DMS 273 treated with DMSO at 0.1 percent for 48 hours (cell line): ENCODE measurements at regions not wholly inside any gene's neighbourhood (a gene's known extent, or its start where the extent isn't known, plus 50 kb on each side); places are given as distances from the start of the nearest gene placed in this dataset.
"Not testable (repeated sequence)": the region's sequence is repeated elsewhere in the genome, so short reads cannot be mapped to it uniquely, and the experiment has no call there.

ENCODE experiments used
- DNase-seq: peaks from one replicate; lab custom pipeline; 2025; lab: John Stamatoyannopoulos, UW

DNA sequence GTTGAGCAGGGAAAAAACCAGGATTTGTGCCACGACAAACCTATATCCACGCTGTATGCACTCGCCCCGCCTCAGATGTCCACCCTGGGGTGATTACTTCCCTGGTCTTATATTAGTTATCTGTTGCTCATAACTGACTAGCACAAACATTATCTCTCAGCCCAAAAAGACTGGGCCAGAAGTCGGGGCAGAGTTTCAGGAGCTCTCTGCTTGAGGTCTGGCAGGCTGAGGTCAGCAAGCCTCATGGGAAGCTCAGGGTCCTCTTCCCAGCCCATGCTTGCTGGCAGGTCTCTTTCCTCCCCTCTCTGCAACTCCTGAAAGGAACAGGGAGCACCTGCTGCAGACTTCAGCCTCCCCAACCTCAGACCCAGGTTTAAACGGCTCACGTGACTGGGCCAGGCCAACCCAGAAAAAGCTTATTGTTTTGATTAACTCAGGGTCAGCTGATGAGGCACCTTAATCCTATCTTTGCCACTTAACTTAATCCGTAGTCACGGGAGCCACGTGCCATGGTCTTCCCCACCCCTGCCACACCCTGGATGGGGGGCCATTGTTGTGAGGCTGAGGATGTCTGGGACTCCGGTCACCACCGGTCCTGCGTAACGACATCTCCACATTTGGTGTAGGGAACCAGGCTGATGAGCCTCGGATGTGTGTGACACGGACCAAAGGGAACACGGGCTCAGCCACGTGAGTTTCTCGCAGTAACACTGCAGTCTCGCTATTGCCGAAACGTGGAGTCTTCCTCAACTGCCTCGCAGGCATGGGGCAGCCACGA is 123.7 kb upstream of the IRX4 start:
- no peak for DNase-seq

DNA sequence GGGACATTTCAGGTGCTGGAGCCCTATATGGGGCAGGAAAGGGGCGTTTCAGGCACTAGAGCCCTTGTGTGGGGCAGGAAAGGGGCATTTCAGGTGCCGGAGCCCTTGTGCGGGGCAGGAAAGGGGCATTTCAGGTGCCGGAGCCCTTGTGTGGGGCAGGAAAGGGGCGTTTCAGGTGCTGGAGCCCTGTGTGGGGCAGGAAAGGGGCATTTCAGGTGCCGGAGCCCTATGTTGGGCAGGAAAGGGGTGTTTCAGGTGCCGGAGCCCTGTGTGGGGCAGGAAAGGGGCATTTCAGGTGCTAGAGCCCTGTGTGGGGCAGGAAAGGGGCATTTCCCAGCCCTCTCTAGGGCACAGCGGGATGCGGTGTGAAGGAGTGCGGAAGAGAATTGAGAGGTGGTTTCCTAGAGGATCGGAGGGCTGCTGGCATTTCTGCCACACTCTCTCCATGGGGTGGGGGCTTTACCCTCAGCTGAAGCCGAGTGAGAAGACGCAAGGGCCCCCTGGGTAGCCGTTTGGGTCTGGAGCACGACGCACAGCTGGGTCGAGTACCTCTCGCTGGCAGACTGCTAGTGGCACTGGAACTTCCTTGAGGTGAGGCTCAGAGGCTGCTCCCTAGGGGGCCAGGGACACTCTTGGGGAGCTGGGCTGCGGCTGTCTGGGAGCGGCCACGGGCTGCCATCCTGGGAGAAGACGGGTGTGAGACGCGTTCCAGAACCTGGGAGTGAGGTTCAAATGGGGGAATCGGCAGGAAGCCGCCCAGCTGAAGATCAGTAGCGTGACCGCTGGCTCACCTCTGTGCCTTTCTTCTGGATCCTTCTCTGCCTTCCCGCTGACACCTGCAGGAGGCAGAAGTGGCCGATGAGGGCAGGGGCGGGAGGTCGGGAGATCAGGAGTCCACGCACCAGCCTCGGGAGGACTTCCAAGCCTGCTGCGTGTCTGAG is 122.6 kb upstream of the IRX4 start:
- DNase-seq = no peak

DNA sequence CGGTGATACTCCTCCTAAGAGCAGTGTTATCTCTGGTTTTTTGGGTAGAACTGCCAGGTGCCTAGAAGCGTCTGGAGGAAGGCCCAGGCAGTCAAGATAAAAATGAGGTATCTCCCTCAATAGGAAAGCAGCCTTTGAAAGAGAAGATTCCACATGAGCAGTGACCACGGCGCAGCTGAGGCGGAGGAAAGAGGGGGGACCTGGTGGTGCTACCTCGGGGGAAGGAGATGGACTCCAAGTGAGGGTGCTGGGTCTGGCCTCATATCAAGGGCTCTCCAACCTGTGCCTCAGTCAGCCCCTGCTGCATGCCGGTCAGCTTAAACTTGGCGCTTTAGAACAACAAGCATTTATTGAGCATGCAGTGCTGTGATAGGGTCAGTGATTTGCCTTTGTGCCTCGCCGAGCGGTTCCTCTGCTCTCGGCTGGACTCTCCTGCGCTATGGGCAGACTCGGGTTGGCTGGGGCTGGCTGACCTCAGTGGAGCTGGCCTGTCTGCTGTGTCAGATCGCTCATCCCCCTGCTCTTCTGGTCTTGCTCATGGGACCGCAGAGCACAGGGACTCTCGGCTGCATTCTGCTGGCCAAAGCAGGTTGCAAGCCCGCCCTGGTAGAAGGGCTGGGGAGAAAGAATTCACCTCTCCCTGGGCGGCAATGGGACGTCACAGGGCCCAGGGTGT is 121.1 kb upstream of the IRX4 start:
- no peak for DNase-seq

DNA sequence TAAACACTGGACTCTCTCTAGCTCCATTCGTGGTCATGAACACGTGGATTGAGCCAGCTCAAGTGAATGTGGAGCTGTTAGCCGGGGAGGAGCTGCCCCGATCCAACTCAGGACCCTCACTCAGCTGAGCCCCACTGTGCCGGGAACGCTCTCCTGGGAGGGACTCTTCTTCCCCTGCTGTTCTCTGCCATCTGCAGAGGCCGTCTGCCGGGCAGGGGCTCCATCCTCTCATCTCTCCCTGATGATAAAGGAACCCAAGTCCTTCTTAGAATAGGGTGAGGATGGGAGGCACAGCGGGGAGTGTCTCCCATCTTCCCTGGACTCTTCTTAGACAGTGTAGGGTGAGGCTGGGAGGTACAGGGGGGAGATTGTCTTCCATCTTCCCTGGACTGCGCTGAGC is 120.5 kb upstream of the IRX4 start:
- no peak for DNase-seq

DNA sequence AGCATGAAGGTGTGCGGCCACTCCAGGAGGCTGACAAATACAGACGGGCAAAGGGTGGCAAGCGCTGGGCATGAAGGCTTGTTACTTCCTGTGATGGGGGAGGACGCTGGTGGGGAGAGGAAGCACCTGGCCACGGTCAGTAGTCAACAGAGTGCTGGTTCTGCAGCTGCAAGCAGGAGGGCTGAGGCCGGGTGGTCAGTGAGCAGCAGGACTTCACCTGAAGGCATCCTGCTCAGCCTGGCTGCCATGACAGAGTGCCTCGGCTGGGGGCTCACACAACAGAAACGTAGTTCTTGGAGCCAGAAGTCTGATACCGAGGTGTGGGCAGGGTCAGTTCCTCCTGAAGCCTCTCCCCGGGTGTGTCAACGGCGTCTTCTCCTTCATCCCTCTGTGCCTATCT is 118.6 kb upstream of the IRX4 start:
- DNase-seq = no peak

DNA sequence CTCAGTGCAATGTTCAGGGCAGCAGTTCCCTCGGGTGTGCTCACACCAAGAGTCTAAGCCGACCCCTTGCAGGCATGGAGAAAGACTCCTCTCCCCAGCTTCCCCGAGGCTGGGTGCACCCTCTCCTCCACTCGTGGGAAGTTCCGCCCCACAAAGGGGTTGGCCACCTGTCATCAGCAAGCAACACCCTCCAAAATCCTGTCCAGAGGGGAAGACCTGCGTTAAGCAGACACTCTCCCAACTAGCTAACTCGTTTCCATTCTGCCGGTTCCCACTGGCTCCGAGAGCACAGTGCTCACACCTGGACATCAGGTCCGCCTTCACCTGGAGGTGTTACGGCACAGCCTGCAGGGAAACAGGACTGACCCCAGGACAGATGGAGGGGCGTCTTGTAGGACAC is 117.9 kb upstream of the IRX4 start:
- DNase-seq = no peak

DNA sequence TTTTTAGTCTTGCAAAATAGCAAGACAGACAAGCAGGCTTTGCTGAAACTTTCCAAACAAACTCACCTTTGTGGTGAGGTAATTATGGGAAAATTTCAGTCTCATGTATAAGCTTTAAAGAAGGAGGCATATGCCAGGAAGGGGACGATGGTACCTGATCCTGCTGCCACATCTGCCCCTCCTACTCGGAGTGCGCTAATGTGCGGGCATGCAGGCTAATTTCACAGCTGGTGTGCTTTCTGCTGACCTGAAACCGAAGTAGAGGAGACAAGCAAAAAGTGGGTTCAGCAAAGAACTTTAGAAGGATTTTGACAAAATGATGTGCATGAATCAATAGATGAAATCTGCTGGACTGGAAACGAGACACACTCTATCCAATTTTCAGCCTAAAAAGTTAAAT is 117.1 kb upstream of the IRX4 start:
- DNase-seq = no peak

DNA sequence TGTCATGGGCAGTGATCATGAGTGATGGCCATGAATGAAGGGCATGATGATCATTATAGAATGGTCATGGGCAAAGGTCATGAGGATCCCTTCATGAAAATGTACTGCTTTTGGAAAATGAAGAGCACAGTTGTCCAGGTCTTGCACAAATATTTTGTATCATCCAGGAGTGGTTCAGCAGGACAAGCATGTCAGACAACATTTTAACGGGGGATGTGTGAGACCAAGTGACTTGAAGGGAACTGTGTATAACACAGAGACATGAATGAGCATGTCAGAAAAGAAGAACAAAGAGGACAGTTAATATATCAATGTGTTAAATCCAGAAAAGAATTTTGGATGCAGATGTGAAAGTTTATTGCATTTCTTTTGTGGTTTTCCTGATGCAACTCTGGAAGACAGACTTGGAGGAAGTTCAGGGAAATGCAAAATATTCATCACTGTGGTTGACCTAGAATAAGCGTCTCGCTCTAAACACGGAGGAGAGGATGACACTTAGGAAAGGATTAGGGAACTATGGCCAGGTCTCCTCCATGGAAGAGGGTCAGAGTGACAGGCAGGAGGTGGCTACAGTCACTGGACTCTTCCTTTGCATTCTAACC is 116.1 kb upstream of the IRX4 start:
- no peak for DNase-seq

DNA sequence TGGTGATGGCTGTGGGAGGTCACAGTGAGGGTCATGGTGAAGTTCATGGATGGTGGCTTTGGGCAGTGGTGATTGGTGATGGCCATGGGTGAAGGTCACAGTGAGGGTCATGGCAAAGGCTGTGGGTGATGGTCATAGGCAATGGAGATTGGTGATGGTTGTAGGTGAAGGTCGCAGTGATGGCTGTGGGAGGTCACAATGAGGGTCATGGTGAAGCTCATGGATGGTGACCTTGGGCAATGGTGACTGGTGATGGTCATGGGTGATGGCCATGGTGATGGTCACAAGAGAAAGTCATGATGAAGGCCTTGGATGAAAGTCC is 115.6 kb upstream of the IRX4 start:
- DNase-seq = no peak

DNA sequence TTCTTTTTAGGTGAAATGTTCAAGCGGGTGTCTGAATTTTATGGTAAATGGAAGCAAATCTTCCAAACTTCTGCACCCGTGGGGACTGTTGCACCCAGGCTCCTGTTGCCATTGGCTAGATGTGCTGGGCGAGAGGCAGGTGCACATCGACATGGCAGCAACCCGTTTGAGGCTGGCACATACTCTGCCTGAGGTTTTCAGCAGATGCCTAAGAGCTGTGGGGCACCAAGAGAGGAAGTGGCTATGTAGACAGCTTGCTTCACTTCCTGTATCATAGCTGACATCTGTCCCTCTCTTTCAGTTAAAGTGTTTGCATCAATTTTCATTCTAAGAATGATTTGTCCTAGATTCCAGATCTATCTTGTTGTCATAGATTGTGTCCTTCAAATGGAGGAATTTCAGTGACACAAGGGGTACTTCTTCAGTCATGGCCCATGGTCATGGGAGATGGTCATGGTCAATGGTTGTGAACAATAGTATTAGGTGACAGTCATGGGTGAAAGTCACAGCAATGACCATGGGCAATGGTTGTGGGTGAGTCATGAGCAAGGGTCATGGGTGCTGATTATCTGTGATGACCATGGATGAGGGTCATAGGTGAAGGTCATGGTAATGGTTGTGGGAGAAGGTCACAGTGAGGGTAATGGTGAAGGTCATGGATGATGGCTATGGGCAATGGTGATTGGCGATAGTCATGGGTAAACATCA is 115.1 kb upstream of the IRX4 start:
- DNase-seq = no peak

DNA sequence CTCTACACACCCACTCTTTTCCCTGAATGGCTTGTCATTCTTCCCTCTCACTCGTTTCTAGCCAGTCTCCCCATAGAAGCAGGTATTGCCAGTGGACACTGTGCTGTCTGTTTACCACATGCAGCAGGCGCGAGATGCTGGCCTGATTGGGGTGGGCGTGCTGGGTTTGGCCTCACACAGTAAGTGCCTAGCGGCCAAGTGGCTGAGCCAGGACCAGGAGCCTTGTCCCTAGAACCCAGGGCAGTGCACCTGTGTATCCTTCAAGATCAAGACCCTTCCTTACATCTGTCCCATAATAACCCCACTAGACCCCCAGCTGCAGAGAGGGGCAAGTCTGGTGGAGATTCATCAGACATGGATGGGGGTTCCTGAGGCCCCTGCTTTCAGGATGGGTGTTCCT is 112.8 kb upstream of the IRX4 start:
- DNase-seq = no peak

DNA sequence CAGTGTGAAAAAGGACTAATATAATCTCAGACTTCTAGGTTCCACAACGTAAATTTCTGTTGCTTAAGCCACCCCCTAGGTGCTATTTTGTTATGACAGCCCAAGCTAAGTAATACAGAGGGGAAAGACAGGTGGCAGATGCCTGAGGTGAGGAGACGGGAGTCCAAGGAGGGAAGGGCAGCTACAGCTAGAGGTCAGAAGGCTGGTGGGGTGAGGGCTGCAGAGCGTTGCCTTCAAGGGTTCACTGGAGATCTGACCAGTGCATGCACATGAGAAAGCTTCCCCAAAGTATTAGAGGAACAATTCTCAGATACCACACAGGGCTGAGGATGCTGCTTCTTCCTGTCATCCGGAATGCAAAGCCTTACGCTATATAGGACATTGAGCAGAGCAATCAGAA is 104.7 kb upstream of the IRX4 start:
- DNase-seq = no peak

DNA sequence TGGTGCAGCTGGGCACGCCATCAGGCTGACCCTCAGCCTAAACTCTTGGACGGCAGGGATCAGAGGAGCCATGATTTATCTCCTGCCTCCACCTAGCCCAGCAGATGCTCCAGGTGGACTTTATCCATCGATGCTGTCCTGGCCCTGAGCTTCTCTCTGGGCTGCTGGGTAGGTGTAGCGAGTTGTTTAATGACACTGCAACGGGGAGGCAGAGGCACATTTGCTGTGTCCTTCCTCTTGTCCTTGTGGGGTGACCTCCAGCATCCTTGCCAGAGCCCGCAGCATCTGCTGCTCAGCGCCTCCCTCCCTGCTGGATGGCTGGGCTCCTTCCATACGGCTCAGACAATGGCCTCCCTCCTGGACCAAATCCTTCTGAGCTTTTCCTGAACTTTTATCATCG is 103.1 kb upstream of the IRX4 start:
- DNase-seq = no peak

DNA sequence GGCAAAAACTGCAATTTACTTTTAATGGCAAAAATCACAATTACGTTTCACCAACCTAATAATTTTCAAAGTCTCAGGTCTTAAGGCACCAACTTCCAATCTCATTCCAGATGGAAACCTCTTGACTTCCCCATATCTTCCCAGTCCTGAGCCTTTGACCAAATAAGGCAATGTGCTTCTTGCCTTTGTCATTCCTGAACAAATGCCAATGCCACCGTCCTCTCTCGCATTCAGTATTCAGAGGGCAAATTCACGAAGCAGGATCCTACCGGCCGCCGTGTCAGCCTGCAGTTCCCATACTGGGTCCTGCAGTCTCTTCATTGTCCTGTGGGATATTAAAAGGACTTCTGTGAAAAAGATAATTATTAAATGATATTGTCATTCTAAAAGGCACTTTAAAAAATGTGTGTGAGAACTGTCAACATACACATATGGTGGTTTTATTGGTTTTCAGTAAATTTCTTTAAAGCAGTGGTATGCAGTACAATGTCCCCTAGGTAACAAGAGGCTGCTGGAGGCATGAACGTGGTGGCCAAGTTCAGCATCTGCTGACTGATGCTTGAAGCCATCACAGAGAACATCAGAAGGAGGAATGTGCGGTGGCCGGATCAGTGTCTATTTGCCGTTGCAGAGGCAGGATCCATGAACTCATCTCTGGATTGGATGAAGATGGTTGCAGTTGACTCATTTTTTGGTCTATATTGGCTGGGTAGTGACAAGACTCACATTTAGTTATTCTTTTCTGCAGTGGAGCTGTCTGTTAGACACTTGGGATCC is 101.4 kb upstream of the IRX4 start:
- DNase-seq = no peak

DNA sequence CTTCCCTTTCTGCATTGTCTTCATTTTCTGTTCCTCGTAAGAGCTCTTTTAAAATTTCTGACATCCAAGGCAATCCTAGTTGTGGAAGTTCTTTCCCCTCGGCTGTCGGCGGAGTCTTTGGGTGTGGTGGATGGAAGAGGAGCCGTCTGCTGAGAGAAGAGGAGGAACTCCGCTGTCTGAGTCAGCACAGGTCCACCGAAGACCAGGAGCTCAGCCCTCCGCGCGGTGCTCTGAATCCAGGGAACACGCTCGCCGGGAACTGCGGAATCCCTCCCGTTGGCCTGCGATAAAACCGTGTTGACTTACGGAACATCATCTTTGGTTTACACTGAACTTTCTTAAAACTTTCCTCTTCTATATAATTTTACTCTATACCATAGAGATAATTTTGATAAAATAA is 100.7 kb upstream of the IRX4 start:
- no peak for DNase-seq

DNA sequence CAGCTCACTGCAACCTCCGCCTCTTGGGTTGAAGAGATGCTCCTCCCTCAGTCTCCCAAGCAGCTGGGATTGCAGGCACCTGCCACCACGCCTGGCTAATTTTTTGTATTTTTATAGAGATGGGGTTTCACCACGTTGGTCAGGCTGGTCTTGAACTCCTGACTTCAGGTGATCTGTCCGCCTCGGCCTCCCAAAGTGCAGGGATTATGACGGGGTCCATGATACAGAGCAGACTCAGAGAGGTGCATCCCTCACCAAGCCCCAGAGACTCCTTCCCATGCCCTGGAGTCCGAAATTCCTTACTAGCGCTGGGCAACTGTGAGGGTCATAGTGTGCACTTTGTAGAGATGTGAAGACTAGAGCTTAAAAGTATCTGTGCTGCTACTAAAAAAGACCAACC is 99.8 kb upstream of the IRX4 start:
- not testable (repeated sequence) for DNase-seq

DNA sequence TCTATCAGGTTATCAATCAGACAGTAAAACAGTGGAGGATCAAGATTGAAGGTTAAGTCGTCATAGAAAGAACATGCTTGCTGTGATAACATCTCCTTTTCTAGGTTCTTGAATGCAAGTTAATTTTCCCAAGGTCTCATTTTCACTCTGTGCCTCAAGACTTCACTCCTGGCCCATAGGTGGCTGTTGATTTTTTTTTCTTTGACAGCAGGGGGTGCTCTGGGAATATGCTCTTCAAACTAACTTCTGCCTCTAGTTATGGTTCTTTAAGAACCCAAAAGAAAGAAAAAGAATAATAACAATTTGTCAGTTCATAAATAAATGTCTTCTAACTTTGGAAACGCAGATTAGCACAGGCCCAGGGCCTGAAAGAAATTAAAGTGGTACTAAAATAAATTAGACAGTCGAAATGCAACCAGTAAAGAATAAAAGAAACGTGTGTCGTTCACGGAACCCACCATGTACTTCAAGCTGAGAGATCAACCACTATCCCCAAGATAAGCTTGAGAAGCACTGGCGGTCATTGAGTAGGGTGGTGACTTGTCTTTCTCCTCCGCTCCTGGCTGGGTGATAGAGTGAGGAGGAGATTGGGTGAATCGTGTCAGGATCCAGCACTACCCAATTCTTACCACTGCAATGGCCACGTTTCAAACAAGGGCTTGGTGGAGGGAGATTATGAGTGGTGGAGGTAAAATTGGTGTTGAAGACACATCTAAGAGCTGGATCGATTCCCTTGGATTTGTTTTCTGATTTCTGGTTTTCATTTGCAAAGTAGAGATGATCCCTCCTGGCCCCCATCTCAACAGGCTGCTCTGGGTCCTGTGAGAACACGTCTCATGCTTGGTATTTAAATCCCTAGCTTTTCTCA is 93.4 kb upstream of the IRX4 start:
- no peak for DNase-seq

DNA sequence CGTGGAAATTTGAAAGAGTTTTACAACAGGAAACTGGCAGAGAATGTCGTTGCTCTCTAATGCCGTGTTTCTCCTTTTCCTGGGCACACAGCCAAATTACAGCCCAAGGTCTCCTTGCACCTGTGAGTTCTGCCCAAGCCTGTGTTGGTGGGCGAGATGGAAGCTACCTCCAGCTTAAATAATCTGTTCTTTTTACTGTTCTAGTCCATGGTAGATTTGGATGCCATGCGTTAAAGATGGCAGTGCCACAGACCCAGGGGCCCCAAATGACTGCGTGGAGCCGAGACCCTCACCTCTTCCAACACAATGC is 92.6 kb upstream of the IRX4 start:
- DNase-seq = no peak

DNA sequence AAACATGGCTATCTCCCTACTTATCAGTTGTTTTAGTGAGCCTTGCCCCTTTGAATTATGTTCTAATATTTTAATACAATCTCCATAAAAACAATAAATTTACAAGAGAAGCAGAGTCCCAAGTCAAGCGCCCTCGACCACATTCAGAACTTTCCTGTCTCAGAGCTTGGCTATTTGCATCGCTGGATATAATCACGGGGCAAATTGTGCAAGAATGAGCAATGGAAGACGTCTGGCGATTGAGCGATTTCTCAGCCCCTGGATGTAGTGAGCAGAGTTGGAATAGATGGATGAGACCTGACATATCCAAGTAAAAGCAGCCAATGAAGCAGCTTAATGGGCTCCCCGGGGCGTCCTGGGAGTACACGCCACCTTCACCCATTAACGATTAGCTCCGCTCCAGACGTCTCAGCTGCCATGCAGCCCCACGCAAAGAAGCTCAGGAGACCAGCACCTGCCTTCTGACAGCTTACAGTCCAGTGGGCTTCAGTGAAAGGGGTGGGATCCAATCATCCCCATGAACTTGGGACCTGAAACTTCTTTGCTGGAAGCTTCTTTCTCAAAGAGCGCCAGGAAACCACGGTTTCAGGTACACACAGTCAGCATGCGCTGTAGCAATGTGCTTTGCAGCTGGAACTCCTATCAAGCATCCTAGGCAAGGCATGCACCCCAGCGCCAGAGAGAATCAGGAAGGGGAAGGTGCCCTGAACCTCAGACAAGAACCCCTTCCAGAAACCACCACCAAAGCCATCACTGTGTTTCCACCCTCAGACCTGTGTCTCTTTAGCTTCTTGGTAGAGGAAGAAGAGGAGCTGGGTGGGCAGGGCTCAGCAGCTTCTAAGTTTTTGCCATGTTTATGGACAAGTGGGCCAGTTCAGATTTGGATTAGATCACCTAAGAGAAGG is 92.0 kb upstream of the IRX4 start:
- DNase-seq = no peak
